ENCODE measurements at regions not wholly inside any gene's neighbourhood (a gene's known extent, or its start where the extent isn't known, plus 50 kb on each side); places are given as distances from the start of the nearest gene placed in this dataset.

GRCh38 chr1:195637539-195637938 lies 970.7 kb downstream of the KCNT2 start:
- intact Hi-C loops (cut with DNase I): no loop called here
- no peak for ATAC-seq
- DNase-seq: no peak

- intact Hi-C loops (cut with DNase I): no loop called here
- no peak for ATAC-seq
- DNase-seq: no peak
Observed at GRCh38 chr1:195618287-195618686, 990.0 kb downstream of the KCNT2 start.

GRCh38 chr1:195617106-195617505 lies 991.1 kb downstream of the KCNT2 start:
- DNase-seq (no peak), ATAC-seq (no peak)
- intact Hi-C loops (cut with DNase I): no loop called here

- no peak for DNase-seq
- ATAC-seq: no peak
- intact Hi-C loops (cut with DNase I): no loop called here
Observed at GRCh38 chr1:195608883-195609282, 999.4 kb downstream of the KCNT2 start.

- intact Hi-C loops (cut with DNase I): no loop called here
- DNase-seq: no peak
- ATAC-seq: no peak
Observed at GRCh38 chr1:195606483-195606882, 1001.8 kb downstream of the KCNT2 start.

GRCh38 chr1:195604287-195604686 lies 1004.0 kb downstream of the KCNT2 start:
- ATAC-seq (no peak), DNase-seq (no peak)
- intact Hi-C loops (cut with DNase I): no loop called here

- DNase-seq (no peak), ATAC-seq (no peak)
- intact Hi-C loops (cut with DNase I): no loop called here
Observed at GRCh38 chr1:195597891-195598290, 1010.3 kb downstream of the KCNT2 start.

- DNase-seq (no peak), ATAC-seq (no peak)
- intact Hi-C loops (cut with DNase I): no loop called here
Observed at GRCh38 chr1:195594773-195595172, 1013.5 kb downstream of the KCNT2 start.

- intact Hi-C loops (cut with DNase I): no loop called here
- DNase-seq (no peak), ATAC-seq (no peak)
Observed at GRCh38 chr1:195594322-195594721, 1013.9 kb downstream of the KCNT2 start.

- intact Hi-C loops (cut with DNase I): no loop called here
- no peak for DNase-seq
- no peak for ATAC-seq
Observed at GRCh38 chr1:195591917-195592672, 1016.1 kb downstream of the KCNT2 start.

- no peak for ATAC-seq
- no peak for DNase-seq
- intact Hi-C loops (cut with DNase I): no loop called here
Observed at GRCh38 chr1:195590649-195591048, 1017.6 kb downstream of the KCNT2 start.

GRCh38 chr1:195584870-195585624 lies 1023.2 kb downstream of the KCNT2 start:
- ATAC-seq (no peak), DNase-seq (no peak)
- intact Hi-C loops (cut with DNase I): no loop called here

GRCh38 chr1:195580988-195581387 lies 1027.3 kb downstream of the KCNT2 start:
- intact Hi-C loops (cut with DNase I): no loop called here
- DNase-seq: no peak
- no peak for ATAC-seq

GRCh38 chr1:195577748-195578147 lies 1030.5 kb downstream of the KCNT2 start:
- ATAC-seq (no peak), DNase-seq (no peak)
- intact Hi-C loops (cut with DNase I): no loop called here

GRCh38 chr1:195576641-195577040 lies 1031.6 kb downstream of the KCNT2 start:
- intact Hi-C loops (cut with DNase I): no loop called here
- DNase-seq (no peak), ATAC-seq (no peak)

GRCh38 chr1:195574511-195574910 lies 1033.7 kb downstream of the KCNT2 start:
- DNase-seq (no peak), ATAC-seq (no peak)
- intact Hi-C loops (cut with DNase I): no loop called here

GRCh38 chr1:195569934-195570333 lies 1038.3 kb downstream of the KCNT2 start:
- ATAC-seq: no peak
- DNase-seq: no peak
- intact Hi-C loops (cut with DNase I): no loop called here

GRCh38 chr1:195568389-195568788 lies 1039.9 kb downstream of the KCNT2 start:
- ATAC-seq (no peak), DNase-seq (no peak)
- intact Hi-C loops (cut with DNase I): no loop called here

- no peak for ATAC-seq
- no peak for DNase-seq
- intact Hi-C loops (cut with DNase I): no loop called here
Observed at GRCh38 chr1:195562074-195562473, 1046.2 kb downstream of the KCNT2 start.

- intact Hi-C loops (cut with DNase I): no loop called here
- ATAC-seq: no peak
- DNase-seq: no peak
Observed at GRCh38 chr1:195550071-195550862, 1058.0 kb downstream of the KCNT2 start.

All from left cardiac atrium (tissue), 4 donors.